WI38 (cell line): ENCODE measurements at regions not wholly inside any gene's neighbourhood (a gene's known extent, or its start where the extent isn't known, plus 50 kb on each side); places are given as distances from the start of the nearest gene placed in this dataset.

Source experiments
- H3K4me3 ChIP-seq: 2 replicates; pipeline ENCODE4 v1.5.1; 2011; ENCODE audit warnings: low read depth, mild to moderate bottlenecking, control low read depth, low read length
- TF ChIP-seq, protein P1 (sequence below): IDR thresholded peaks from 2 replicates; pipeline ENCODE4 v1.5.1; 2012; ENCODE audit warnings: low read depth, mild to moderate bottlenecking, control low read depth, low read length

DNA sequence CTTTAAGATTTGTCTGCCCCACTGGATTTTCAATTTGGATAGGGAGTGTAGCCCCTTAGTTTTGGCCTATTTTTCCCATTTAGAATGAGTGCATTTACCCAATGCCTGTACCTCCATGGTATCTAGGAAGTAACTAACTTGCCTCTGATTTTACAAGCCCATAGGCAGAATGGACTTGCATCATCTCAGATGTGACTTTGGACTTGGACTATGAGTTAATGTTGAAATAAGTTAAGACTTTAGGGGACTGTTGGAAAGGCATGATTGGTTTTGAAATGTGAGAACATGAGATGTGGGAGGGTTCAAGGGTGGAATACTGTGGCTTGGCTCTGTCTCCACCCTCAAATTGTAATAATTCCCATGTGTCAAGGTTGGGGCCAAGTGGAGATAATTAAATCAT, 2480.2 kb downstream of the PCDH7 start:
- no peak overlapping the region for H3K4me3 ChIP-seq
- TF ChIP-seq, protein P1, sequence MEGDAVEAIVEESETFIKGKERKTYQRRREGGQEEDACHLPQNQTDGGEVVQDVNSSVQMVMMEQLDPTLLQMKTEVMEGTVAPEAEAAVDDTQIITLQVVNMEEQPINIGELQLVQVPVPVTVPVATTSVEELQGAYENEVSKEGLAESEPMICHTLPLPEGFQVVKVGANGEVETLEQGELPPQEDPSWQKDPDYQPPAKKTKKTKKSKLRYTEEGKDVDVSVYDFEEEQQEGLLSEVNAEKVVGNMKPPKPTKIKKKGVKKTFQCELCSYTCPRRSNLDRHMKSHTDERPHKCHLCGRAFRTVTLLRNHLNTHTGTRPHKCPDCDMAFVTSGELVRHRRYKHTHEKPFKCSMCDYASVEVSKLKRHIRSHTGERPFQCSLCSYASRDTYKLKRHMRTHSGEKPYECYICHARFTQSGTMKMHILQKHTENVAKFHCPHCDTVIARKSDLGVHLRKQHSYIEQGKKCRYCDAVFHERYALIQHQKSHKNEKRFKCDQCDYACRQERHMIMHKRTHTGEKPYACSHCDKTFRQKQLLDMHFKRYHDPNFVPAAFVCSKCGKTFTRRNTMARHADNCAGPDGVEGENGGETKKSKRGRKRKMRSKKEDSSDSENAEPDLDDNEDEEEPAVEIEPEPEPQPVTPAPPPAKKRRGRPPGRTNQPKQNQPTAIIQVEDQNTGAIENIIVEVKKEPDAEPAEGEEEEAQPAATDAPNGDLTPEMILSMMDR, result no peak

DNA sequence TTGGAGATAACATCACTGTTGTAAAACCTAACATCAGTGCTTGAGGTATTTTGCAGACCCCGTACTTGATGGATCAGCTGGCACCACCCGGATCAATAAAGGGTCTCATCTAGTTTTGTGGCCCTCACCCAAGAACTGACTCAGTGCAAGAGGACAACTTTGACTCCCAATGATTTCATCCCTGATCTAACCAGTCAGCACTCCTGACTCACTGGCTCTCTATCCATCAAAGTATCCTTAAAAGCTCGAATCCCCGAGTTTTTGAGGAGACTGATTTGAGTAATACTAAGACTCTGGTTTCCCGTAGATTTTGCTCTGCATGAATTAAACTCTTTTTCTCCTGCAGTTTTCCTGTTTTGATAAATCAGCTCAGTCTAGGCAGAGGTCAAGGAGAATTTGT, 2498.1 kb downstream of the PCDH7 start:
- TF ChIP-seq, protein P1, result no peak
- no peak overlapping the region for H3K4me3 ChIP-seq

DNA sequence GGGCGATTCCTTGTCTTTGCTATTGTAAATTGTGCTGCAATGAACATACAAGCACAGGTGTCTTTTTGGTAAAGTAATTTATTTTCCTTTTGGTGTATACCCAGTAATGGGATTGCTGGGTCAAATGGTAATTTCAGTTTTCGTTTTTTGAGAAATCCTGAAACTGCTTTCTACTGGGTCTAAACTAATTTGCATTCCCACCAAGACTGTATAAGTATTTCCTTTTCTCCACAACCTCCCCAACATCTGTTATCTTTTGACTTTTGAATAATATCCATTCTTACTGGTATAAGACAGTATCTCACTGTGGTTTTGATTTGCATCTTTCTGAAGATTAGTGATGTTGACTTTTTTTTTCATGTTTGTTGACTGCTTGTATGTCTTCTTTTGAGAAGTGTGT, 2506.0 kb downstream of the PCDH7 start:
- no peak overlapping the region for H3K4me3 ChIP-seq
- TF ChIP-seq, protein P1, result no peak

DNA sequence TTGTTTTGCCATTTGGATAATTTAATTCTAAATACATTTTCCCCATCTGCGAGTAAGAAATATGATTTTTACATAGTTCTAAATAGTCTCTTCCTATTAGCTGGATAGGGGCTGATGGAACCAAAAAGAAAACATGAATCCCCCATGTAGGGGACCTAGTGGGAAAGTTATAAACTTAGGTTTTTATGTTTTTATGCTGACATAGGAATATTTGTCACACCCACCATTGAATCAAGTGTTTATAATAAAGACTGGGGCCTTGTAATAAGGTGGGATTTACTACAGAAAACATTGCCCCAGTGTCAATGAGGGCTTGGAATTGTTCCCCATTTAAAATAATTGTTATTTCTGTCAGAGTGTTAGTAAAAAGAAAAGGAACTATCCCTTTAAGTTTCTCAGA, 2506.6 kb downstream of the PCDH7 start:
- TF ChIP-seq, protein P1, result no peak
- no peak overlapping the region for H3K4me3 ChIP-seq

DNA sequence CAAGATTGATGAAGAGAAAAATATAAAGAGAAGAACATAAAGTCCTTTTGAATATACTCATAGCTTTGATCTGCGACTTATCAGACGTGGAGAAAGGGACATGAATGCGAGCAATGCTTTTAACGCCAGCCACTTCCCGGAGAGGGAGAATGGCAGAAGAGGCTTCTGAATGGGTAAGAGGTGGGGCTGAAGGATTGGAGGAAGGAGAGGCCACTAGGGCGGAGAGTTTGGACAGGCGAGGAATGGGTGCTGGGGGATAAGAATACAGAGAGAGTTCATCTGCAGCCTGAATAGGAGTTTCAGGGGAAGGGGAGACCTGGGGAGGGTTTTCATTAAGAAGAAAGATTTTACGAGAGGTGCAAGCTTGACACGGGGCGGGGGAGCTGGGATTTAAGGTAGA, 2534.9 kb downstream of the PCDH7 start:
- no peak overlapping the region for H3K4me3 ChIP-seq
- TF ChIP-seq, protein P1, result no peak

GRCh38 chr4:33255507-33255906, 2535.3 kb downstream of the PCDH7 start:
- no peak overlapping the region for H3K4me3 ChIP-seq
- TF ChIP-seq, protein P1, result no peak

DNA sequence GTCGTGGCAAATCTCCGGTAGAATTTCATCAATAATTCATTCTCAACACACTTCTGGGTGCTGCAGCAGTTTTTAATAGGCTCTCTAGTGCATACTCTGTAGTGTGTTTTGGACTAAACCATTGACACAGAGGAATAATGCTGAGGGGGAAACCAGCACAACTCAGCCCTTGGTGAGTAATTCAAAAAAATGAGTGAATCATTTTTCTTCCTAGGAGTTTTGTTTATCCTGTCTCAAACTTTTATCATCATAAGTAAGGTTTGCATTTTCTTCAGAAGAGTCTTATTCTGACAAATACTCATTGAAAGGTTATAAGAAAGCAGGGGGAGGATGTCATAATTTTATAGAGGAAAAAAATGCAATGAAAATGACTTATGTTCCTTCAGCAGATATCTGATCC, 2542.7 kb downstream of the PCDH7 start:
- H3K4me3 ChIP-seq, result no peak overlapping the region
- TF ChIP-seq, protein P1, result no peak
